T-helper 1 cell treated with Interleukin-12 subunit alpha and Interleukin-12 subunit beta and Interleukin-4 antibody, amounts not matched to agents 30 ng/mL and 1 ng/mL, for 36 hours (primary cell): ENCODE measurements at regions not wholly inside any gene's neighbourhood (a gene's known extent, or its start where the extent isn't known, plus 50 kb on each side); places are given as distances from the start of the nearest gene placed in this dataset.

ENCODE experiments used
- intact Hi-C: fragments of 100-400 bp; cut with micrococcal nuclease; formaldehyde crosslinking; loops from one replicate; pipeline ENCODE4 v1.15.1; 2024

GRCh38 chr15:87805117-87805820, 451.3 kb downstream of the NTRK3 start:
- intact Hi-C loops: no loop called here

DNA sequence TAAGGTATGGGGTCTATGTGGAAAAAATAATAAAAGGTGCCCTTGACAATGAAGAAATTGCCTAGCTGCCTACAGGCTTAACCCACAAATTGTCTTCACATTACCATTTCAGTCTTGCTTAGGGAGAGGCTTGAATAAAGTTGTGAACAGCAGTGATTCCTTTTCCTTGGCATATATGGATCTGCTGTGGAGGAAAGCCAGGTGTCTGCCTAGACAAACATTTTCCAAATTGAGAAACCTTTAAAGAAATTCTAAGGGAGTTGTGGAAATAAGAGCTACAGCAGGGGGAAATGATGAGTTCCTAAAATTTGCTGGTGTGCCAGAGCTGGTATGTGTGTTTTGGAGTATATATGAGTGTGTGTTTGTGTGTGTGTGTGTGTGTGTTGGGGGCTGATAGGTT, 452.1 kb downstream of the NTRK3 start:
- intact Hi-C loops: no loop called here

GRCh38 chr15:87799838-87800237, 456.7 kb downstream of the NTRK3 start:
- intact Hi-C loops: no loop called here

DNA sequence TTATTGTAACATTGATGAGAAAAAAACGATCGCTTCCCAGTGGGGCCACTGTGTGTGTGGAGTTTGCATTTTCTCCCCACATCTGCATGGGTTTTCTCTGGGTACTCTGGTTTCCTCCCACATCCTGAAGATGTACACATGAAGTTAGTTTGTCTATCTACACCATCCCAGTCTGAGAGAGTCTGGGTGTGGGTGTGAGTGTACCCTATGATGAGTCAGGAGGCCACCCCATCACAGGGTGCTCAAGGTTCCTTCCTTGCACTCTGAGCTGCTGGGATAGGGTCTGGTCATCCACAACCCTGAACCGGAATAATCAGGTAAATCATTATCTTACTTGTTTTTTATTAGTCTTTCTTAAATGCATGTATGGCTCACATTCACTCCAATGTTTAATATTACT, 457.1 kb downstream of the NTRK3 start:
- intact Hi-C loops: no loop called here

GRCh38 chr15:87793725-87794124, 462.8 kb downstream of the NTRK3 start:
- intact Hi-C loops: no loop called here

GRCh38 chr15:87792250-87793040, 464.1 kb downstream of the NTRK3 start:
- intact Hi-C loops: no loop called here

- intact Hi-C loops: no loop called here
Measured at GRCh38 chr15:87781959-87782625, 474.4 kb downstream of the NTRK3 start.

GRCh38 chr15:87779746-87780145, 476.8 kb downstream of the NTRK3 start:
- intact Hi-C loops: no loop called here

GRCh38 chr15:87778358-87778757, 478.2 kb downstream of the NTRK3 start:
- intact Hi-C loops: no loop called here

GRCh38 chr15:87777054-87777561, 479.4 kb downstream of the NTRK3 start:
- intact Hi-C loops: no loop called here

- intact Hi-C loops: no loop called here
Measured at GRCh38 chr15:87767516-87767915, 489.0 kb downstream of the NTRK3 start.

- intact Hi-C loops: no loop called here
Measured at GRCh38 chr15:87764461-87765240, 491.9 kb downstream of the NTRK3 start.

DNA sequence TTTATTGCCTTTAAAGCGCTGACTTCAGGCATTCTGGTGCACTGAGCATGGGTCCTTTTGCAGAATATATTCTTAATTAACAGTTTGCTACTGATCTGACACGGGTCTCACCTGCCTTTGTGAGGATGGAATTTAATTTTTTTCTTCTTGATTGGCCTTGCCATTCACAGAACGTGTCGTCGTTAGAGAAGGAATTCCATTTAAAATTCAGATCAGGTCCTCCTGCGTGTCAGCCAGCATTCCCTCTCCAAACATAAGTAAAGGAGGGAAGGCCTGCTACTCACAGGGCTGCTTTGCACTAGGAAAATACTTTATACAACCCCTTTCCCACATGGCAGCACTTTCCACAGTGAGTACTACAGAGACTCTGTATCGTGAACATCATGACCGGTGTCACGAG, 492.7 kb downstream of the NTRK3 start:
- intact Hi-C loops: no loop called here

GRCh38 chr15:87761736-87762509, 494.6 kb downstream of the NTRK3 start:
- intact Hi-C loops: no loop called here

GRCh38 chr15:87760547-87761314, 495.8 kb downstream of the NTRK3 start:
- intact Hi-C loops: no loop called here

DNA sequence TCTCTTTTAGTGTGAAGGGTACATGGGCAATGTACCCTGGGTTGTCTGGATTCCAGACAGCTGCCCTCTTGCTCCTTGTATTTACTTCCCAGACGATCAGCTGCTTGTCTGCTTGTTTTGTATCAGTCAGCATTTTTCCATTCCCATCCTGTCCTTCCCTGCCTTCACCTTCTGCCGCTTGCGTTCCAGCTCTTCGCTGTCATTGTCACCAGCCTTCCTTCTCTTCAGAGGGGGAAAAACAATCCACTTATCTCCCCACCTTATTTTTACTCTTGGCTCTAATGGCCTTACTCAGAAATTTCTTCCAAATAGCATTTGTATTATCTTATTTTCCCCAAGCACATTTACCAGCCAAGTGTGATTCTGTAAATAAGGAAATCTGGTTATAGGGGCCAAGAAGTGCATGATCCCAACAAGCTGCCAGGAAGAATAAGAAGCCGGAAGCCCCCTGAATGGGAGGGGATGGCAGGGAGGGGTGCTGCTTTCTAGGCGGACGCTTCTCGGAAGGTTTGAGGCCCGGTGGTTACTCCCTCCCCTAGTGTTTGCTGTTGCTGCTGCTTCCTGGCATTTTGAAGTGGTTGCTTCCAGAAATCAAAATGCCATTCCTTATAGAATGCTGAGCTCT, 497.6 kb downstream of the NTRK3 start:
- intact Hi-C loops: no loop called here

GRCh38 chr15:87757084-87757483, 499.5 kb downstream of the NTRK3 start:
- intact Hi-C loops: no loop called here

DNA sequence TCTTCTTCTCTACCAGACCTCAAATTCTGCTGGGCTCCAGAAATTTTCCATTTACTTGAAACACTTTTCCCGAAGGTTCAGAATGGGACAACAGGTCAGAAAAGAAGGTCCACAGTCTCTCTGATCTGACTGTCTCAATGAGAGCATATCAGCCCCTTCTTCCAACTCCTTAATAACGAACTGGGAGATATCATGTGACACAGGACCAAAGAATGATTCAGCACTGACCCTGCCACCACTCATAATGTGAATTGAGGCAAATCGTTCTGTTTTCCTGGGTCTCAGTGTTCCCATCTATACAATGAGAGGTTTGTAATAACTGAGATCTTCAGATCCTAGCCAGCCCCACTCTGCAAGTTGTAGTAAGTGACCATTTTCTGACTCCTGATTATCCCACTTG, 500.5 kb downstream of the NTRK3 start:
- intact Hi-C loops: no loop called here

- intact Hi-C loops: no loop called here
Measured at GRCh38 chr15:87755226-87755625, 501.3 kb downstream of the NTRK3 start.
